ENCODE measurements at regions not wholly inside any gene's neighbourhood (a gene's known extent, or its start where the extent isn't known, plus 50 kb on each side); places are given as distances from the start of the nearest gene placed in this dataset.

- DNase-seq (ENCODE audit: low spot score): no peak
Observed at GRCh38 chrX:20319054-20319453, 52.3 kb upstream of the RPS6KA3 start.

GRCh38 chrX:20317873-20318272 lies 51.2 kb upstream of the RPS6KA3 start:
- DNase-seq (ENCODE audit: low spot score): no peak

Measured in HuH-7.5 (cell line).